Nucleus accumbens (tissue), 56 donors: ENCODE measurements at regions not wholly inside any gene's neighbourhood (a gene's known extent, or its start where the extent isn't known, plus 50 kb on each side); places are given as distances from the start of the nearest gene placed in this dataset.

Experiments
- DNase-seq, 56 donors: peaks; one replicate each; lab custom pipeline; 2025; lab: John Stamatoyannopoulos, UW

- DNase-seq = no peak
Observed at GRCh38 chr2:240277073-240277806, 136.8 kb upstream of the OTOS start.

GRCh38 chr2:240277807-240278522 is 137.5 kb upstream of the OTOS start:
- DNase-seq = no peak

GRCh38 chr2:240278661-240279060 is 138.2 kb upstream of the OTOS start:
- no peak for DNase-seq

- DNase-seq = no peak
Observed at GRCh38 chr2:240280621-240281020, 140.2 kb upstream of the OTOS start.

DNA sequence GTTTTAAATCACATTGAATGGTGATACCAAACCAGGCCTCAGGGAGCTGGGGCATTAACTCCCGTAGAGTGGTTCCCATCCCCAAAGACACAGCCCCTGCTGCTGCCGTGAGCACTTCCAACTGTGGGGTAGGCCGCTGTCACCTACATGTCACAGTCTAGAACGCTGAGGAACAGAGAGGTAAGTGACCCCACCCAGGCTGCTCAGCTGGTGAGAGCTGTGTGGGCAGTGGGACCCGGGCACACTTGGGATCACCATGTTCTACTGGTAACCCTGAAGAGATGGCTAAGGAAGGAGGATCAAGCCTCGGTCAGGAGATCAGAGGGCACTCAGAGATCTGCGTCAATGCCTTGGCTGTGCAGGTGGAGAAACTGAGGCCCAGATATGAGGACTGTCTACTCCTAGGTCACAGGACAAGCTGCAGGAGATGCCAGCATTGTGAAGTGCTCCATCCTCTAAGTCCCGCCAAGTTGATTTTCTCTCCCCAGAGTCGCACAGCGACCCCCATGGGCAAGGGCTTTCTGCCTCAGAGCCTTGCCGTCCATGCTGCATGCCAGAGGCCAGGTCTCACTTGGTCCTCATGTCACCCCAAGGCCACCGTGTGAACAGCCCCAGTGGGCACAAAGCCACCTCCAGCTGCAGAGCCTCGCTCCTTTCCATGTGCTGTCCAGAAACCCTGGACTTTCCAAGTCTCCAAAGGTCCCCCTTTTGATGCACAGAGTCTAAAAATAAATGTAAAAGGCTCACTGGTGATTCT is 144.2 kb upstream of the OTOS start:
- DNase-seq = no peak

DNA sequence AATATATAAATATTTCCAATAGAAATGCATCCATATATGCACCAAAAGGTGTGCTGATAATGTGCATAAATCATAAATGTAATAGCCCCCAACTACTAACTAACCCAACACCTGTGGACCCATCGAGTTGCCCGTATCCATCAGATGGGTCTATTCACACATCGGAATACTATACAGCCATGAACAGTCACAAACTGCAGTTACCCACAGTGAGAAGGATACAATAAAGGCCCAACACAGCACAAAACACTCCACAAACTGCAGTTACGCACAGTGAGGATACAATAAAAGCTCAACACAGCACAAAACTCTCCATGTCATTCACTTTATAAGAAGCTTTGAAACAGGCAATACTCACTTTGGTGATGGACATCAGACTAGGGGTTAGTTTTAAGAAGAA is 145.3 kb upstream of the OTOS start:
- no peak for DNase-seq

DNA sequence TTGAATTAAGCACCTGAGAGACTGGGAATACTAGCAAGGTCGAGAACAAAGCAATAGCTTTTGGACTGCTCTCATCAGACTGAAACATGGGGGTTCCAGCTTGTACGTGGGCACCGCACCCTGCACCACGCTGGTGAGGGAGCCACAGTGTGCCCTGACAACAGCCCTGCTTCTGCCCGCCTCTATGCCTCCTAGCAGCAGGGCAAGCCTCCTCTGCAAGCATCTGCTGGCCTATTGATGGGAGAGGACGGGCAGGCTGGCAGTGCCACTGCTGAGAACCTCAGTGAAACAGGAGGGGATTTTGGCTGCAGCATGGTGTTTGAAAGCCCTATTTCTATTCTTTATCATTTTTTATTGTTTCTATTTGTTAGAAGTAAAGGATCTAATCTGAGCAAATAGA is 146.1 kb upstream of the OTOS start:
- peak in 3 of 56 donors; percentile 24 to 37 (median 37) for DNase-seq

DNA sequence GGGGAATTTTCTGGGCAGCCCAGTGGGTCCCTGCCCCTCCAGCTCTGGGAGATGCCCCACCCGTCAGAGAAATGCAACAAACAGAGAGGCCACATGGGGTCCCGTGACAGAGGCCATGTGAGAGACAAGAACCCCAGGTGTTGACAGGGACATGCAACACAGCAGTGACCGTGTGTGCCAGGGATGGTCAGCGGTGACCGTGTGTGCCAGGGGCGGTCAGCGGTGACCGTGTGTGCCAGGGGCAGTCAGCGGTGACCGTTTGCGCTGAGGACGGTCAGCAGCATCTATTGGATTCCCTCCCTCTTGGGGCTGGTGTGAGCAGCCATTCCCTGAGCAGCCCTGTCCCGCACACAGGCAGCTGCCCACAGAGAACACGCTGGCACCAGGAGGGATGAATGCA is 146.6 kb upstream of the OTOS start:
- DNase-seq = peak in 2 of 56 donors; percentile 34 to 59

DNA sequence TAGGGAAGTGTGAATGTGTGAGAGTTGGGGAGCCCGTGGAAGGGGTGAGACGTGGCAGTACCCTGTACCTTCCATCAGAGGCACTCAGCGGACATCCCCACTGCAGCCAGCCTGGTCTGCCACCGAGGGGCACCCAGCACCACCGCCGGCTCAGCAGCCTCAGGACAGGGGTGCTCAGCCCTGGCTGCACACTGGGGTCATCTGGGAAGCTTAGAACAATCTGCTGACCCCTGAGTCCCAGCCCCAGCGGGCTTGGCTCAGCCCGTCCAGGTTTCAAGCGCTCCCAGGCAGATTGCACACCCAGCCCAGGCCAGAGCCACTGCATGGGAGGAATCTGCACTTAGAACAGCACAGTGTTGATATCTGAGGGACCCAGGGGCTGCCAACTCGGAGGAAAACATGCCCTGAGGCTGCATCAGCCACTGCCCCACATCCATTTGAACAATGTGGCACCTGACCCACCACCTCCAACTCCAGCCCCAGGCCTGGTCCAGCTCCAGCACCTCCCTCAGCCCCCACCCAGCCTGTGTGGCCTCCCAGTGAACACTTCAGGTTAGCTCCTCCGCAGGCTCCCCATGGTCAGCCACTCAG is 147.1 kb upstream of the OTOS start:
- DNase-seq = peak in 1 of 56 donors; percentile 32

DNA sequence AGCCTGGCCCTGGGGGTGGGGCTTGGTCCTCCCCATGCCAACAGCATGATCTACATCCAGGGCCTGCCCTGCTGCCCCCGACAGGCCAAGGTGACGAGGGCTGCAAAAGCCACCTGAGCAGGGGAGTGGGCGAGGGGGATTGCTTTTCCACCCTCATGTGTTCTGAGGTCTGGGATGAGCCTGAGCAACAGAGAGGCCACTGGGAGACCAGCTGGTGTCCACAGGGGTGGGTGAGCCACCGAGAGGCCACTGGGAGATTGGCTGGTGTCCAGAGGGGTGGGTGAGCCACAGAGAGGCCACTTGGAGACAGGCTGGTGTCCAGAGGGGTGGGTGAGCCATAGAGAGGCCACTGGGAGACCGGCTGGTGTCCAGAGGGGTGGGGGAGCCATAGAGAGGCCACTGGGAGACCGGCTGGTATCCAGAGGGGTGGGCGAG is 147.4 kb upstream of the GPC1 start:
- no peak for DNase-seq

- no peak for DNase-seq
Observed at GRCh38 chr2:240289701-240290431, 145.6 kb upstream of the GPC1 start.

GRCh38 chr2:240290432-240291336 is 144.8 kb upstream of the GPC1 start:
- DNase-seq = no peak

- no peak for DNase-seq
Observed at GRCh38 chr2:240291337-240292034, 144.0 kb upstream of the GPC1 start.

- no peak for DNase-seq
Observed at GRCh38 chr2:240292035-240292574, 143.4 kb upstream of the GPC1 start.

DNA sequence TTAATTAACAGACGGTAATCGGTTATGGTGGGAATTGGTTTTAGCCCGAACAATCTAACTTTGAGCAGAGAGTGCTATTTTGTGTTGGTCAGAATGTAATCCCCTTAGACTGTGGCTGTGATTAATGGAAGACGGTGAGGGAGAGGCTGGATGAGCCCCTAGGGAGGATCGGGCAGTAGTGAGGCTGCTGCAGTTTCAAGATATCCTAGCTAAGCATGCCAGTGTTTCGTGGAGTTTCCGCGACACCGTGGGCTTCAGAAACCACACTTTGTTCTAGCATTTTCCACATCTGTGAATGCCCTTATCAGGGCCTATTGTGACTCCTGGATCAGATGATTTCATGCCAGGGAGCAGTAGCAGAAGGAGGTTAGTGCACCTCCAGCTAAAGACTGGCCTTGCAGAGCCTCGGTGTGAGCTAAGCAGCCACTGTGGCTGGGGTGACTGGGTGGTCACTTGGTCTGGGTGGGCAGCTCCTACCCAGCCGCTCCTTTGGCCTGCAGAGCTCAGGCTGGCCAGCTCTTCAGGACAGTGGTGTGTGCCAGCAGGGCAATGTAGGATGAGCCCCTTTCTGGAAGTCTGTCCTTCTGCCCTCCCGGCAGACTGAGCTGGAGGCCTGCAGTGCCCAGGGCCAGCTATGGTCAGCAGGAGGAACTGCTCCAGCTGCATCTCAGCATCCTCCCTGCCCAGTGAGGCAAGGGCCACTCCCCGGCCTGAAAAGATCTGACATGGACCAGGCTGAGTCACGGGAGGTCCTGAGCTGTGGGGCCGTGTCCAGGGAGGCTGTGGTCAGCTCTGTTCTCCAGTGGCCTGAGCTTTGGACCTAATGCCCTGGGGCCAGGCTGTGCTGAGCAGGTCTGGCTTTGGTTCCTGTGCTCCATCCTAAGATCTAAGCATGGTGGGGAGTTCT is 142.6 kb upstream of the GPC1 start:
- no peak for DNase-seq

DNA sequence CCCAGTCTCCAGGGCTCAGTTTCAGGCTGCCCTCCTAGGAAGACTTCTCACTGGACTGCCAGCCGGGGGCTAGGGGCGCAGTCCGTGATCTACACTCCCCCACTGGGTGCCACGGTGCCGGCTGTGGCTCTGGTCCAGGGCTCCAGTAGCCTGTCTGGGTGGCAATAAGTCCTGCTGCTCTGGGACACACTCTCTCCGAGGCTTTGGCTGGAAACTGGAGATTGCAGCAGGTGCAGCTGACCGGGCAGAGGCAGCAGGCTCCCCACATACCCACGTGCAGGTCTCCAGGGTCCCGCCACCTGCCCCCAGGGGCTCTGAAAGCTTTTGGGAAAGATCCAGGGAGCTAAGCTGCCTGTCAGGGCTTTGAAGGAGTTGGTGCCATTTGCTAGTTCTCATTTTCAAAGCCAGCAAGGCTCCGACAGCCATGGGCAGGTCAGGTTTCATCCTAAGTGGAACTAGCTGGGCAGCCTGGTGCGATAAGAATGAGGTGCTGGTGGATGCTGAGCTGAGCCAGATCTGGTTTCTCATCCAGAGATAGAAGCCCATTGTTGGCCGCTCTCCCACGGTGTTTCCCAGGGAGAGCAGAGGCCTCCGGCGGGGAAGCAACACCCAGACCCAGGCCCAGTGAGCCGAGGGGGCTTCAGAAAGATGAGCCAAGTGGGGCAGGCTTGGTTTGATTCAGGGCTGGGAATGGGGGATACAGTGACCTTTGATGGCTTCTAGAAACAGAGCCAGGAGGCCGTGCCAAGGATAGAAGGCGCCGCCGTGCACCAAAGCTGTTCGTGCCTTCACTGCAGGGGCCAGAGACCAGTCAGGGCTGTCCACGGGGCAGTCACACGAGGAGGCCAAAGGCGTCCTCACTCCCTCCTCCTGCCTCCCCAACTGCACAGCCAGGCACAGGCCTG is 141.7 kb upstream of the GPC1 start:
- no peak for DNase-seq
